H1 (cell line): ENCODE measurements at regions not wholly inside any gene's neighbourhood (a gene's known extent, or its start where the extent isn't known, plus 50 kb on each side); places are given as distances from the start of the nearest gene placed in this dataset.

Experiments used
- CTCF ChIP-seq, 3 experiments: IDR thresholded peaks; 1 replicate in 2 of 3; 2 replicates in 1 of 3; pipeline versions ENCODE4 v1.5.1 to v1.6.1; 2011; ENCODE audit warnings: low read length in 3 of 3, mild to moderate bottlenecking in 3 of 3, inconsistent platforms in 2 of 3, low read depth in 1 of 3, moderate library complexity in 1 of 3; ENCODE audit not compliant: insufficient read depth in 1 of 3; ENCODE audit errors: control extremely low read depth in 1 of 3
- JUN ChIP-seq: IDR thresholded peaks from 2 replicates; pipeline ENCODE4 v1.6.1; 2011; ENCODE audit warnings: low read depth, mild to moderate bottlenecking, improper control_type of control experiment, low read length
- PHF8 ChIP-seq: fragments of 200-600 bp; sonication (generic); conservative IDR thresholded peaks from 2 replicates; pipeline ENCODE4 v1.7.1; 2012; ENCODE audit warnings: low read depth, mild to moderate bottlenecking, inconsistent platforms, low read length, moderate library complexity
- POLR2A ChIP-seq, 2 experiments: IDR thresholded peaks; 1 replicate in 1 of 2; 2 replicates in 1 of 2; pipeline ENCODE4 v1.6.1; 2011; ENCODE audit warnings: low read depth in 2 of 2, low read length in 2 of 2, mild to moderate bottlenecking in 2 of 2; ENCODE audit errors: control extremely low read depth in 1 of 2
- POLR2AphosphoS5 ChIP-seq: IDR thresholded peaks from 2 replicates; pipeline ENCODE4 v1.6.1; 2011; ENCODE audit warnings: low read depth, low read length
- TAF7 ChIP-seq: optimal IDR thresholded peaks from 2 replicates; pipeline ENCODE3; 2011; ENCODE audit warnings: low read depth, mild to moderate bottlenecking, inconsistent platforms, low read length, moderate library complexity, borderline replicate concordance
- YY1 ChIP-seq: IDR thresholded peaks from 2 replicates; pipeline ENCODE4 v1.6.1; 2011; ENCODE audit warnings: low read depth, mild to moderate bottlenecking, low read length
- ZNF274 ChIP-seq: IDR thresholded peaks from 2 replicates; pipeline ENCODE4 v1.7.0; 2012; ENCODE audit warnings: low read length, borderline replicate concordance; ENCODE audit errors: extremely low read depth
- TF ChIP-seq, protein P1 (sequence below): IDR thresholded peaks from 2 replicates; pipeline ENCODE4 v1.6.1; 2012; ENCODE audit warnings: inconsistent platforms

GRCh38 chr9:86449246-86449645 lies 95.0 kb upstream of the TUT7 start:
- TF ChIP-seq CTCF (IDR thresholded peaks at IDR 0.05; ENCODE audit: control extremely low read depth in 1 of 3, insufficient read depth in 1 of 3, low read depth in 1 of 3, low read length in 3 of 3): no peak
- no peak for TF ChIP-seq POLR2A (IDR thresholded peaks at IDR 0.05; ENCODE audit: control extremely low read depth in 1 of 2, low read depth in 2 of 2, low read length in 2 of 2)
- TF ChIP-seq, protein P1, sequence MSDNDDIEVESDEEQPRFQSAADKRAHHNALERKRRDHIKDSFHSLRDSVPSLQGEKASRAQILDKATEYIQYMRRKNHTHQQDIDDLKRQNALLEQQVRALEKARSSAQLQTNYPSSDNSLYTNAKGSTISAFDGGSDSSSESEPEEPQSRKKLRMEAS: no peak
- no peak for TF ChIP-seq POLR2AphosphoS5
- no peak for TF ChIP-seq JUN
- no peak for TF ChIP-seq PHF8
- no peak for TF ChIP-seq TAF7
- TF ChIP-seq YY1: no peak
- TF ChIP-seq ZNF274: no peak
